GM19452 (cell line): ENCODE measurements at regions not wholly inside any gene's neighbourhood (a gene's known extent, or its start where the extent isn't known, plus 50 kb on each side); places are given as distances from the start of the nearest gene placed in this dataset.

ENCODE experiments used
- ATAC-seq: cut with Tn5 transposase; IDR thresholded peaks from one replicate; pipeline ENCODE4 v1.9.1; 2021; ENCODE audit not compliant: unreplicated experiment

DNA sequence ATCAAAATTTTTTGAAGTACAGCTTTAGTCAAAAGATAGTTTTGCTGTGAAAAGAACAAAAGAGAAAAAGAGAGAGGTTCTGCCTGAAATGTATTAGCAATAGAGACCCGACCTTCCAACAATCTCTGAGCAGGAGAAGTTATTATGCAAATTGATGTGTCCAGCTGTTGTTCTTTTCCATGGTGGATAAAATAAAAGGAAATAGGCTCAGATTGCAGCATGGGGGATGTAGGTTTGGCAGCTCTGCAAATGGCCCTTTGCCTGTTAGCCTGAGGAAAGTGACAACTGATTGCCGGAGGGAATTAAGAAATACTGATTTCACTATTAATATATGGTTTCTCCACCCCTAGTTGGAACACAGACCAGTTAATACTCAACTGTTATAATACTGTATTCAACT, 1283.2 kb upstream of the NXPH2 start:
- ATAC-seq, result no peak

GRCh38 chr2:140061240-140061639, 1281.0 kb upstream of the NXPH2 start:
- no peak for ATAC-seq

- ATAC-seq, result no peak
These were observed 1277.7 kb upstream of the NXPH2 start for GRCh38 chr2:140057928-140058327.

GRCh38 chr2:140041811-140042210, 1261.6 kb upstream of the NXPH2 start:
- no peak for ATAC-seq

GRCh38 chr2:140041239-140041638, 1261.0 kb upstream of the NXPH2 start:
- no peak for ATAC-seq

DNA sequence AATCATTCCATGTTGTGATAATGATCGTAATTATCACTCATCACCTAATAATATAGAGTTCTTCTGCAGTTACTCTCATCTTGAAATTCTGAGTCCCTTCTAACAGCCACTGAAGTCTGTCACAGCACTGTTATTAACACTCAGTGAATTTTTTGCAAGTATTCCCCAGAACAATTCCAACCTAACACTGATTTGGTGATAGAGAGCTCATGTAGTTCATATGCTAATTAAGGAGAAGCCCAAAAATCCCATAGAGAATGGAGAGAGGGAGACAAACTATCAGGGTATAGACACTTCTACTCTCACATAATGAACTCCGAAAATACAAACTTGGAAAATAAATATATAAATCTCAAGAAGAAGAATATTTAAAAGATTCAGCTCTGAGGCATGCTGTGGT, 1253.4 kb upstream of the NXPH2 start:
- no peak for ATAC-seq

DNA sequence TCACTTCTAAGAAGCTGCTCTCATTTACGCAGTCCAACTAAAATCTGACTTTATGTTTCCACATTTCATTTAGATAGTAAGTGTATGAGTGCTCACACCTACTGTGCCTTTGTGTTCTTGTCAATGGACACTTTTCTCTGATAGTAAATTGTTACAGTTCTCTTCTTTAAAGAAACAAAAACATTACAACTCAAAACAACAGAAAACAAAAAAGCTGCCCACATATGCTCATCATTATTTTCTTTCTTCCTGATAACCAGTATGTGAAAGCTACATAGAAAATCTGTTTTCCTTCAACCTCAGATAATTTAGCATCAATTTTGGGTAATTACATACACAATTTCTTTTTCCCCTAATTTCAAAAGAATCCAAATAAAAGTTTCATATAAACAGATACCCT, 1247.8 kb upstream of the NXPH2 start:
- no peak for ATAC-seq

DNA sequence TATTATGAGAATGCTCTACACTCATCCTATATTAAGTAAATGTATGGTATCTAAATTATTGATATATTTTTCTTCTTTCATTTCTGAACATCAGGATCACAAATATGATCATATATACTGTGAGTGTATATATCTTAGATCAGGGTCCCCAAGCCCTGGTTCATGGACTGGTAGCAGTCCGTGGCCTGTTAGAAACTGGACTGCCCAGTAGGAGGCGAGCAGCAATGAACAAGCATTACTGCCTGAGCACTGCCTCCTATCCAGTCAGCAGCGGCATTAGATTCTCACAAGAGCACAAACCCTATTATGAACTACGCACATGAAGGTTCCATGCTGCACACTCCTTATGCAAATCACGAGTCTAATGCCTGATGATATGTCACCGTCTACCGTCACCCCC, 1247.1 kb upstream of the NXPH2 start:
- no peak for ATAC-seq

GRCh38 chr2:140023291-140023690, 1243.1 kb upstream of the NXPH2 start:
- ATAC-seq, result no peak

GRCh38 chr2:140018541-140018940, 1238.4 kb upstream of the NXPH2 start:
- no peak for ATAC-seq

DNA sequence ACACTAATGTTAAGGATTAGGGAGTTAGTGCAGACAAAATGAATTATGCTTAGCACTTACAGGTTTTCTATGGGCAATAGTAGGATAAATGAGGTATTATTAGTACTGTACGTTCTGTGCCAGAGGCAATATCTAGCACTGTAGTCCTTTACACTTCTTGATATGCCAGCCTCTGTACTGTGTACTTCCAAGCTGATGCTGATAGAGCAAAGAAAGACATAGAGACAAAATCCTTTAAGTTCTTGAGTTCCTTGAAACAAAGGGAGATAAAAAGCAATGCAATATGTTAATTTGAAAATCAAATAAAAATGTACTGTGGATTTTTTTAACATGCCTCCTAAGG, 1234.0 kb upstream of the NXPH2 start:
- no peak for ATAC-seq

- ATAC-seq, result no peak
These were observed 1233.5 kb upstream of the NXPH2 start for GRCh38 chr2:140013545-140014203.

DNA sequence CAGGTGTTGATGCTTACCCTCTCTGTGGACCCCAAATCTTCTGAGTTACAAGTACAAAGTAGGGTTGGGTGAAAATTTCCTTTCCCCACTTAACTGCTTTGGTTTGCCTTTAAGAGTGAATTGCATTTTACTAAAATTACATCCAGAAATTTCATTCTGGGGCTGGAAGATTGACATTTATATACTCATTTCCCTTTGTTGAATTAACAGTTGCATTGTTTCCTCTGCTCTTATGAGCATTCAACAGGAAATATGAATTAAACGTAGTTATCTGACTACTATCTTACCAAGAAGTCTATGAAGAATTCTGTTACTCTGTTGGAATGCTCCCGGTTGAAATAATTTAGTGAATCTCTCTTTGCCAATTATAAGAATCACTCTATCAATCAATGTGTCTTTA, 1231.1 kb upstream of the NXPH2 start:
- no peak for ATAC-seq

DNA sequence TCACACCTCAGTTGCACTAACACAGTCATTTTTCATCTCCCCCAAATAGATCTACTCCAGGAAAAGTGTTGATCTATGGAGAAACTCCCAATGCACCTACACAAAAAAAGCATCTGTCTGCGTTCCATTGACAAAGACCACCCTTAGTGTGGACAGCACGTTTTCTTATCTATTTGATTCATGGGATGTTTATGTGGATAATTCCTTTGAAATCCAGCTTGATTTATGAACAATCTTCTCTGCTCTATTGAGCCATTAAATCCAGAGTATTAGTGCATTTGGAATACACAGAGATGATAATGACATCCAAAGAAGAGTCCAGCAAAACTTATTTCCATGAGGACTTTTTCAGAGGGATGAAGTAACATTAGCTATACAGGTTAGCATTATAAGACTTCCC, 1221.9 kb upstream of the NXPH2 start:
- no peak for ATAC-seq

DNA sequence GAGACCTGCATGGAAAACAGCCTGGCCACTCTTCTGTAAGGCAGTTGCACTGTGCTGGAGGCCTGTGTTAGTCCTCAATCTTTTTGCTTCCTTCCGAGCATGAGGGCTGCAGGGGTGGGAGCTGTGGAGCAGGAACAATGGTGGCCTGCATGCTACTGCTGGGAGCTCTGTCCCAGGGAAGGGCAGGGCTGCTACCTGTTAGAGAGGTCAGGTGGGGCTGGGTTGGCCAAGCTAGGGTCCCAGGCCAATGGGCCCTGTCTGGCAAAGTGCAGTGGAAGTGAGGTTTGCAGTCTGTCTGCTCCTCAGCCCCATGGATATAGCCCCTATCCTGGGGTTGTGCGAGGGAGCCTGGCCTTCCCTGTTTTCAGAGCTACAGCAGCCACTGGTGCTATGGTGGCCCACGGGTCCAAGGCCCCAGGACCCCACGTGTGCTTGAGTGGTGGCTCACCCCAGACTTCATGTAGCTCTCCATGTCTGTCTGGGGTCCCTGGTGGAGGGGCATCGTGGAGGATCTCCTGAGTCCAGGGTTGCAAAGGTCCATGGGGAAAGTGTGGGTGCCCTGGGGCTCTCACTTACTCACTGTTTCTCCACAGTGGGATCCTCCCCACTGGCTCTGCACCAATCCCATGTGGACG, 1212.6 kb upstream of the NXPH2 start:
- no peak for ATAC-seq

DNA sequence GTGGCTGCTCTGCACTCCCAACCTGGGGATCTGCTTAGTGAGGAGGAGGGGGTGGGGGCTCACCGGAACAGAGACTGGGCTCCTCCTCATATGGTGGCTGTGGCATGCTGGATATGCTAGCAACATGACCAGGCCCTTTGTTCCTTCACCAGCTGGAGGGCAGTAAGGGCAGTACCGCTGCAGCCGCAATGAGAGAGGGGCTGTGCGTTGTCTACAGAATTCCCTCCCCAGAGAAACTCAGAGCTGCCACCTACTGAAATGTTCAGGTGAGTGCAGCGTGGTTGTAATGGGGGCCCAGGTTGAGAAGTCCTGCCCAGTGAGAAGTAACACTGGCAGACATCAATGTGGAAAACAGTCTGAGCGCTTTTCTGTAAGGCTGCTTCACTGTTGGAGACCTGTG, 1211.9 kb upstream of the NXPH2 start:
- ATAC-seq, result no peak

- no peak for ATAC-seq
These were observed 1210.6 kb upstream of the NXPH2 start for GRCh38 chr2:139990646-139991335.

DNA sequence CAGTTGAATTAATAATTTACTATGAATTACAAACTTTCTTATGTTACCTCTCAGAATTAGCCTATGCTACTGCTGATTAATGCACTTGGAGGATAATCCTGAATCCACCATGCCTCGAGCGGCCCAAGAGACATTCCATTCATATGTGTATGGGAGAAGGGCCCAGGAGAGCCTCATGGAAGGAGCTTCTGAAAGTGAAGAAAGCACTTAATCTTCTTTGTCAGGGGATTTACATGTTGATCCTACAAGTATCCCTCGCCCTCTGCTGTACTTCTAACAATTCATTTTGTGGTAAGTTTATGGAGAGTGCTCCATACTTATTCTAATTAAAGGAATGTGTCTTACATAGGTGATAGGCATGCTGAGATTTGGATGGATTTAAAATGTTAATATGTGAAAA, 1189.1 kb upstream of the NXPH2 start:
- no peak for ATAC-seq

DNA sequence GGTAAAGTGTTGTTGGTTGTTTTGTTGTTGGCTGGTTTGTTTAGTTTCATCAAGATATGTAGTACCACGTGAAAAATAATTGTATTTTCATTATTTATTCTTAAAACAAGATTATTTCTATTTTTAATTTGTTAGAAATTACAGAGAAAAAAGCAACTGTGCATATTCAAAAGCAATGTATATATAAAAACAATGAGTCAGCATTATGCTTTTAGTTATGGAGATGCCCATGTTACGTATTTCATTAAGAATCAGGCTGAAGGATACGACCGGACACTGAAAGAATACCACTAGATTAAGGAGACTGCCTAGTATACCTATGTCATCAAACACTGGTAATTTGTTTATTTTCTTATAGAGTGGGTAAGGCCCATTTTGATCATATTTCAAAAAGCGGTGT, 1188.4 kb upstream of the NXPH2 start:
- ATAC-seq, result no peak

DNA sequence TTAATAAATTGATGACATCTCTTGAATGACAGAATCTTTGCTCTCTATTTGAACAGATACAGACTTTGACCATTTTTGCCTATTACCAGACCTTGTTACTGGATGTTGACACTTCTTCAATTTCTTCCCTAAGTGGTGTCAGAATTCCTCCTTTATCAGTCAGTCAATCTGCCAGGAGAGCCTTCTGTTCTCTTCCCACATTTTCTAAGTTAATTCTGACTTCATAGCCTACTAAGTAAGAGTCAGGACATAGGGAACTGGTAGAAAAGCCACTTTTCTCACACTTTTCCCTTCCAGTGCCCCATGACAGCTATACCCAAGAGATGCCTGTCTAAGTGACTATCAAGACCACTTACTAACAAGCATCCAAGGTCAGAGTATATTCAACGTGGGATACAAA, 1187.5 kb upstream of the NXPH2 start:
- ATAC-seq, result no peak

DNA sequence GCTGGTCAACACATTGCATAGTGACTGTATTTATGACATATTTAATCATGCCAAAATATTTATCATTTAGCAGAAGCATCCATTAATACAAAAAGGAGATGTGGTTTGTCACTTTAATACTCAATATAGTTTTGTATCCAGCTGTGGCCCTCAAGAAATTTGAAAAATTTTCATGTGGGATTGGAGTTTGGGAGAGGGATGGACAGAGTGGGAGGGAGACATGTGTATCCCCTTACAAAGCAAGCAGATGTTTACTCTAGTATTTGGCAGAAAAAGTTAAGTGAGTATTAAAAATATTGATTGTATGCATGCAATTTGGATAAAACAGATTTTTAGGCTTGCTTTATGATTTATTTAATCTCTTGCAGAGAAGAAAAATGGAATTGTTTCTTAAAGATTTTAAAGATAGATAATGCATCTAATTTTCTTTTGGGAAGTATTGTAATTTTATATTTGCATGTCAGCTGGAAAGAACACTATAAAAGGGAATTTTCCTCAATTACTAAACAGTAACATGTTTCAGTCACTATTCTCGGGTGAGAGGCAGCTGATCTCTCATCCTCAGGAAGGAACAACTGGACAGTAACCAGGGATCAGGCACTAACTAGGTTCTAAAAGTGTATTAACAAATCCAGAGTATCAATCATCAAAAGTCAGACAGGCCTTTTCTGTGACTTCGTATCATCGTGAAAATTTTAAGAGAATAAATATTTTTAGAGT, 1184.7 kb upstream of the NXPH2 start:
- ATAC-seq, result no peak

- no peak for ATAC-seq
These were observed 1183.7 kb upstream of the NXPH2 start for GRCh38 chr2:139963863-139964355.
